Mucosa of descending colon (tissue), 3 donors: ENCODE measurements at regions not wholly inside any gene's neighbourhood (a gene's known extent, or its start where the extent isn't known, plus 50 kb on each side); places are given as distances from the start of the nearest gene placed in this dataset.

Experiments used
- ATAC-seq: fragments of 200-7000 bp; cut with Tn5 transposase; one replicate; pipeline ENCODE4 v1.9.1; 2020; ENCODE audit warnings: mild to moderate bottlenecking, moderate library complexity
- DNase-seq, 3 donors: peaks; one replicate each; pipeline ENCODE4 v3.0.0-alpha.2; 2020
- H3K36me3 ChIP-seq: fragments of 200-600 bp; one replicate; pipeline ENCODE4 v1.8.0; 2021; ENCODE audit warnings: low read depth, mild to moderate bottlenecking
- H3K4me1 ChIP-seq: fragments of 200-600 bp; one replicate; pipeline ENCODE4 v1.8.0; 2021; ENCODE audit warnings: low read depth, mild to moderate bottlenecking
- H3K4me3 ChIP-seq: fragments of 200-600 bp; one replicate; pipeline ENCODE4 v1.8.0; 2021; ENCODE audit warnings: mild to moderate bottlenecking
- H3K9me3 ChIP-seq: fragments of 200-600 bp; one replicate; pipeline ENCODE4 v1.8.0; 2021; ENCODE audit warnings: mild to moderate bottlenecking
- intact Hi-C, 2 donors: fragments of 100-400 bp; cut with DNase I in 1 of 2; cut with micrococcal nuclease in 1 of 2; formaldehyde crosslinking; loops; one replicate each; pipeline versions ENCODE4 v1.11.0 to v1.11.1; 2022; cut with DNase I, micrococcal nuclease
- TF ChIP-seq, protein P1 (sequence below): fragments of 200-600 bp; IDR thresholded peaks from one replicate; pipeline ENCODE4 v1.8.0; 2022; ENCODE audit warnings: antibody characterized with exemption, mild to moderate bottlenecking
- donor health status: DM: no; HTN: no; CAD: no; lungs with moderate emphysema.
- donor health status: DM: no; HTN: no; CAD: no.
- donor health status: DM: no; HTN: yes; CAD: no.

DNA sequence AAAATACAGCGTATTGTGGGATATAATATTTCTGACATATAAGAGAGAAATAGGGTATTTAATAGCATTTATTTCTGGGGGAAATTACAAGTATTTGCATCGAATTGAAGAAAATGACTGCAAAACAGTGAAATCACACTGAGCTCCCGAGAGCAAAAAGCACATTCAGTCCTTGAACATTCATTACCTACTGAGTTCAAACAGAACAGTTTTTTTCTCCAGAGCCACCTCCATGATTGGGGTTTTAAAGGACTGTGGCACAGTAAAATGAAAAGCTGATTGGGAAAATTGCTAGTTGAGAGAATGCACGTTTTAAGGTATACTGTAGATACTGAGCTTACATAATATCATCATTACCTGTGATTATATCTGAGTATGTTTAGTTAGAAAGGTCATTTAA, 58.0 kb upstream of the TRPC4 start:
- Histone ChIP-seq H3K9me3 (no peaks in the 10 kb centered on the region), H3K4me3 (no peak overlapping the region), H3K36me3 (no peaks in the 10 kb centered on the region), H3K4me1 (no peaks in the 10 kb centered on the region)
- intact Hi-C loops: no loop called here
- TF ChIP-seq, protein P1, sequence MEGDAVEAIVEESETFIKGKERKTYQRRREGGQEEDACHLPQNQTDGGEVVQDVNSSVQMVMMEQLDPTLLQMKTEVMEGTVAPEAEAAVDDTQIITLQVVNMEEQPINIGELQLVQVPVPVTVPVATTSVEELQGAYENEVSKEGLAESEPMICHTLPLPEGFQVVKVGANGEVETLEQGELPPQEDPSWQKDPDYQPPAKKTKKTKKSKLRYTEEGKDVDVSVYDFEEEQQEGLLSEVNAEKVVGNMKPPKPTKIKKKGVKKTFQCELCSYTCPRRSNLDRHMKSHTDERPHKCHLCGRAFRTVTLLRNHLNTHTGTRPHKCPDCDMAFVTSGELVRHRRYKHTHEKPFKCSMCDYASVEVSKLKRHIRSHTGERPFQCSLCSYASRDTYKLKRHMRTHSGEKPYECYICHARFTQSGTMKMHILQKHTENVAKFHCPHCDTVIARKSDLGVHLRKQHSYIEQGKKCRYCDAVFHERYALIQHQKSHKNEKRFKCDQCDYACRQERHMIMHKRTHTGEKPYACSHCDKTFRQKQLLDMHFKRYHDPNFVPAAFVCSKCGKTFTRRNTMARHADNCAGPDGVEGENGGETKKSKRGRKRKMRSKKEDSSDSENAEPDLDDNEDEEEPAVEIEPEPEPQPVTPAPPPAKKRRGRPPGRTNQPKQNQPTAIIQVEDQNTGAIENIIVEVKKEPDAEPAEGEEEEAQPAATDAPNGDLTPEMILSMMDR: no peak
- ATAC-seq (no peak), DNase-seq (no peak)

DNA sequence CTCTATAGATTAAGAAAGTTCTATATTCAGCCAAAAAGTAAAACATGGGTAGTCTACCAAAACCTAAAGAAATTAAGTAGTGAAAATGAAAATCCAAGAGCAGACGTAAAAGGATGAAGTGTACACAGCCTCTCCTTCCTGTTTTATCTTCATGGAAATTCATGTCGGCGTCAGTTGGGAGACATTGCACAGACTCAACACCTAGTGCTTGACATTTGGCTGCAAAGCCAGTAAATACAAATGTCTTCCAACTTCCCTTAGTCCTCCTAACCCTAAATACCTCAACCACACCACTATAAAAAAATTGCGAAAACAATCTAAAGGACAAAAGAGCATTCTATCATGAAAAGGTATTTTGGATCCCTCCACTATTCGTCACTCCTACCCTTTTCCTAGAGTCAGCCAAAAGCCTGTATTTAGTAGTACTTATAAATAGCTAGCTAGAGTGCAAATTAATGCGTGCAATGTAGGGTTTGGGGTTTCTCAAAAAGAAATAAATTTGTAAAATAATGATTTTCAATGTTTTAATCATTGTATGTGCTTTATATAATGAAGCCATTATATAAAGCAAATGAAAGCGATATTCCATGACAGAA, 56.4 kb upstream of the TRPC4 start:
- Histone ChIP-seq H3K4me1 (no peaks in the 10 kb centered on the region), H3K36me3 (no peaks in the 10 kb centered on the region), H3K9me3 (no peaks in the 10 kb centered on the region), H3K4me3 (no peak overlapping the region)
- DNase-seq (no peak), ATAC-seq (no peak)
- intact Hi-C loops: no loop called here
- TF ChIP-seq, protein P1: no peak

DNA sequence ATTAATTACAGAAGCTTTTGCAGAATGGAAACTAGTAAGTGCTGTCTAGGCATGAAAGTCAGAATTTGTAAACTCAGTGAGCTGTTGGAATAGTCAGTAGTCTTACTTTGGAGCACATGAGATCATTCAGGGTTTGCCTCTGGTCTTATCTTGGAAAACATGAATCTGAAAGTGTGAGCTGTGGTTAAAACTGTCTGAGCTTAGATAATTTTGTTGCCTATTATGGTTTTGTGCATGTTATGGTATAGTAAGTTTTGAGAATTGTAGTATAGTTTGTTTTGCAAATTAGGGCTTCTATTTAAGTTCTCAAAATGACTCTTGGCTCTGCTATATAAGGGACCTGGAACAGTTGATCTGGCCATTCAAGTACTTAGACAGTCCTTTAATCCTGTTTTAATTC, 53.7 kb upstream of the TRPC4 start:
- intact Hi-C loops: no loop called here
- Histone ChIP-seq H3K4me3 (no peak overlapping the region), H3K4me1 (no peaks in the 10 kb centered on the region), H3K36me3 (no peaks in the 10 kb centered on the region), H3K9me3 (no peaks in the 10 kb centered on the region)
- no peak for ATAC-seq
- no peak for DNase-seq
- TF ChIP-seq, protein P1: no peak

DNA sequence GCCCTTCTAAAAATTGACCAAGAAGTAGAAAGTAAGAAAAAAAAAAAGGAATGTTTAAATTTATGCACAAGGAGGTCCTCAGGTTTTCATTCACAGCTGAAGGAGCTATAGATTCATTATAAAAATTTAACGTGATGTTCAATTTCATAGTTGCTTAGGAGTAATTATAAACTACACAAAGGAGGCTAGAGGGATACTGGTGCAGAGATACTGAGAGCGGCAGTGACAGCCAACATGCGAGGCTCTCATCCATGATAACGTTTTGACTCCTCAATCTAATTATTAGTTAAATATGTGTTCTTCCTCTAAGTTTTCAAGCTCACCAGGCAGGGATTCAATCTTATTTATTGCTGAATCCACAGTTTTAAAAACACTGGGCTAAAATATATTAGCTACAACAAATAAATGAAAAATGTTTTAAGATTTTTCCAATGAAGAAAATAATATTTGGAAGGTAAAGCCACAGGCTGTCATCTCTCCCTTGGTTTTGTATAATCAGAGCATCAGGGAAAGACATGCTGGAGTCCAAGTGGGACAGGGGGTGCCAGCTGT, 49.8 kb upstream of the TRPC4 start:
- Histone ChIP-seq H3K4me1 (no peaks in the 10 kb centered on the region), H3K9me3 (no peaks in the 10 kb centered on the region), H3K36me3 (no peaks in the 10 kb centered on the region), H3K4me3 (no peak overlapping the region)
- DNase-seq (no peak), ATAC-seq (no peak)
- intact Hi-C loops: no loop called here
- TF ChIP-seq, protein P1: no peak
